Breast epithelium (tissue), 3 donors: ENCODE measurements at regions not wholly inside any gene's neighbourhood (a gene's known extent, or its start where the extent isn't known, plus 50 kb on each side); places are given as distances from the start of the nearest gene placed in this dataset.
"Not testable (repeated sequence)": the region's sequence is repeated elsewhere in the genome, so short reads cannot be mapped to it uniquely, and the experiment has no call there.

Source experiments
- POLR2A ChIP-seq: fragments of 450-650 bp; IDR thresholded peaks from one replicate; pipeline ENCODE4 v1.6.1; 2016; ENCODE audit warnings: antibody characterized with exemption, mild to moderate bottlenecking, moderate library complexity
- POLR2AphosphoS5 ChIP-seq, 3 donors: sonication (generic); formaldehyde crosslinking; IDR thresholded peaks; one replicate each; pipeline ENCODE4 v1.6.1; 2017; ENCODE audit warnings: antibody characterized with exemption in 3 of 3
- TF ChIP-seq, protein P1 (sequence below), 3 donors: fragments of 450-650 bp; IDR thresholded peaks; one replicate each; pipeline ENCODE4 v1.5.1; 2016 to 2017; ENCODE audit warnings: antibody characterized with exemption in 3 of 3, mild to moderate bottlenecking in 3 of 3, moderate library complexity in 3 of 3

DNA sequence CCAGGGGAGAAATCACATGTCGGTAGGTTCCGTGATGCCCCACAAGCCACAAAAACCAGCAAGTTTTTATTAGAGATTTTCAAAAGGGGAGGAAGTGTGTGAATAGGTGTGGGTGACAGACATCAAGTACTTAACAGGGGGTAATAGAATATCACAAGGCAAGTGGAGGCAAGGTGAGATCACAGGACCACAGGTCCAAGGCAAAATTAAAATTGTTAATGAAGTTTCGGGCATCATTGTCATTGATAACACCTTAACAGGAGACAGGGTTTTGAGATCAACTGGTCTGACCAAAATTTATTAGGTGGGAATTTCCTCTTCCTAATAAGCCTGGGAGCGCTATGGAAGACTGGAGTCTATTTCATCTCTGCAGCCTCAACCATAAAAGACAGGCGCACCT, 603.9 kb downstream of the KCNT2 start:
- TF ChIP-seq POLR2A; POLR2AphosphoS5 (IDR thresholded peaks at IDR 0.05): not testable (repeated sequence)
- TF ChIP-seq, protein P1, sequence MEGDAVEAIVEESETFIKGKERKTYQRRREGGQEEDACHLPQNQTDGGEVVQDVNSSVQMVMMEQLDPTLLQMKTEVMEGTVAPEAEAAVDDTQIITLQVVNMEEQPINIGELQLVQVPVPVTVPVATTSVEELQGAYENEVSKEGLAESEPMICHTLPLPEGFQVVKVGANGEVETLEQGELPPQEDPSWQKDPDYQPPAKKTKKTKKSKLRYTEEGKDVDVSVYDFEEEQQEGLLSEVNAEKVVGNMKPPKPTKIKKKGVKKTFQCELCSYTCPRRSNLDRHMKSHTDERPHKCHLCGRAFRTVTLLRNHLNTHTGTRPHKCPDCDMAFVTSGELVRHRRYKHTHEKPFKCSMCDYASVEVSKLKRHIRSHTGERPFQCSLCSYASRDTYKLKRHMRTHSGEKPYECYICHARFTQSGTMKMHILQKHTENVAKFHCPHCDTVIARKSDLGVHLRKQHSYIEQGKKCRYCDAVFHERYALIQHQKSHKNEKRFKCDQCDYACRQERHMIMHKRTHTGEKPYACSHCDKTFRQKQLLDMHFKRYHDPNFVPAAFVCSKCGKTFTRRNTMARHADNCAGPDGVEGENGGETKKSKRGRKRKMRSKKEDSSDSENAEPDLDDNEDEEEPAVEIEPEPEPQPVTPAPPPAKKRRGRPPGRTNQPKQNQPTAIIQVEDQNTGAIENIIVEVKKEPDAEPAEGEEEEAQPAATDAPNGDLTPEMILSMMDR (IDR thresholded peaks at IDR 0.05), result not testable (repeated sequence)
